ENCODE measurements at regions not wholly inside any gene's neighbourhood (a gene's known extent, or its start where the extent isn't known, plus 50 kb on each side); places are given as distances from the start of the nearest gene placed in this dataset.
"Not testable (repeated sequence)": the region's sequence is repeated elsewhere in the genome, so short reads cannot be mapped to it uniquely, and the experiment has no call there.

DNA sequence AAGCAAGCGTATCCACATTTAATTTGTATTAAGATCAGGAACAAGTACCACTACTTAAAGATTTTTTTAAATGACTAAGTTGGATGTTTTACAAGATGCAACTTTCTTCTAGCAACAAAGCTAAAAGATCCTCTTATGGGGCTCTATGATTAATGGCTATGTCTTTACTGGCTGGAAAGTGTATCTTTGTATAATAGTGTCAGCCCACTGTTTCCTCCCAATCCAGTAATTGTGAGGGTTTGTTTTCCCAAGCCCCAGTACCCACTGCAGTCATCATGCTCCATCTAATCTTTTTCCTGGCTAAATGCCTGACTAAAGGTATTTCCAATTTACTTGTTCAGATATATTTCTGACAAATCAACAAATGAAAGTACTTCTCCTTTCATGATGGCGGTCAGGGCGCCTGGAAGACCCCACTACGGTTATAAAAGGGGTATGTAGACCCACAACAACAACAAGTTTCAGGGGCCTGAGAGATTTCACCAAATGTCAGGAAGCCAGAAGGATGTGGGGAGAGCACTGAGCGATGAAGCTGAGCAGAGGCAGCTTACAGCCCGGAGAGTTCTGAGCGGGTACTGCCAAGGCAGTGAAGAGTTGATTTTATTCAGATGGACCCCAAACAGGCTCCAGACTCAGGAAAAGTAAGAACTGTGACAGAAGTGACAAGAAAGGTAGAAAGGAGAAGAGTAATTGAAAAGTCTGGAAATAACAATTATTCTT lies 222.6 kb upstream of the KLF14 start:
- Histone ChIP-seq H3K27me3 (ENCODE audit: control insufficient read depth, insufficient read depth, low read length) (no peaks in the 10 kb centered on the region), H3K4me3 (ENCODE audit: low read length) (no peak overlapping the region), H3K4me1 (ENCODE audit: control insufficient read depth, insufficient read depth, low read length) (no peaks in the 10 kb centered on the region), H3K27ac (ENCODE audit: low read depth, low read length) (no peak overlapping the region), H3K9ac (ENCODE audit: low read length) (no peak overlapping the region), H3K36me3 (ENCODE audit: control insufficient read depth, insufficient read depth, low read length) (peaks cover 2% of the 10 kb centered on the region)

DNA sequence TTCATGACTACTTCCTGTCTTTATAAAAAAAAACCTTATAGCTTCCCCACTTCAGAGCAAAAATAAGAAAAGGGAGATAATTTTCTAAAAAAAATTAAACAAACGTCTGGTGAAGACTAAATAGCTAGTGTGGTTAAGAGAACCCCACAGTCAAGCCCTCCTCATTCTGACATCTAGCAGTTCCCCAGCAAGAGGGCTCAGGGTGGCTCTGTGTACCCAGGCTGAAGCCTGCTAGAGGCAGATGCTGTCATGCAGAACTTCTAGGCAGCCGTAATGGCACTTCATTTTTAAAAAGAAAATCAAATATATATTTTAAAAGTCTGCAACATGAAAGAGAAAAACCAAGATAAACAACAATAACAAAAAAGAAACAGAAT lies 223.1 kb upstream of the KLF14 start:
- no peaks in the 10 kb centered on the region for H3K27me3 ChIP-seq (ENCODE audit: control insufficient read depth, insufficient read depth, low read length)
- no peak overlapping the region for H3K4me3 ChIP-seq (ENCODE audit: low read length)
- H3K9ac ChIP-seq (ENCODE audit: low read length) = no peak overlapping the region
- H3K4me1 ChIP-seq (ENCODE audit: control insufficient read depth, insufficient read depth, low read length) = no peaks in the 10 kb centered on the region
- H3K27ac ChIP-seq (ENCODE audit: low read depth, low read length) = no peak overlapping the region
- H3K36me3 ChIP-seq (ENCODE audit: control insufficient read depth, insufficient read depth, low read length) = peaks cover 2% of the 10 kb centered on the region

DNA sequence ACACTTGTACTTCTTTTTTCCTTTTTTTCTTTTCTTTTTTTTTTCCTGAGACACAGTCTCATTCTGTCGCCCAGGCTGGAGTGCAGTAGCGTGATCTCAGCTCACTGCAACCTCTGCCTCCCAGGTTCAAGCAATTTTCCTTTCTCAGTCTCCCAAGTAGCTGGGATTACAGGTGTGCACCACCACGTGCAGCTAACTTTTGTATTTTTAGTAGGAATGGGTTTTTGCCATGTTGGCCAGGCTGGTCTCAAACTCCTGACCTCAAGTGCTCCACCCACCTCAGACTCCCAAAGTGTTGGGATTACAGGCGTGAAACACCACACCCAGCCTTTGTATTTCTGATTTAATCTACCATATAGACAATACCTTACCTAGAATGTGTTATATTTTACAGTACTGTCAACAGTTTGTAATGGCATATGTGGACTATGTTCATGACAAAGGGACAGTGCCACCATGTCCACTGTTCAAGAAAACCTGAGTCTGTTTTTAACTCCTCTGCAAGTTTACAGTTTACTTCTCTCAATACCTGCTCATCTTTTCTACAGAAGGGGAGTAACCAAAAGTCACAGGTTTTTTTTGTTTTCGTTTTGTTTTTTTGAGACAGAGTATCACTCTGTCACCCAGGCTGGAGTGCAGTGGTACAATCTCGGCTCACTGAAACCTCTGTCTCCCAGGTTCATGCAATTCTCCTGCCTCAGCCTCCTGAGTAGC lies 223.9 kb upstream of the KLF14 start:
- H3K27me3 ChIP-seq (ENCODE audit: control insufficient read depth, insufficient read depth, low read length); H3K4me1 ChIP-seq (ENCODE audit: control insufficient read depth, insufficient read depth, low read length); H3K27ac ChIP-seq (ENCODE audit: low read depth, low read length); H3K4me3 ChIP-seq (ENCODE audit: low read length); H3K36me3 ChIP-seq (ENCODE audit: control insufficient read depth, insufficient read depth, low read length); H3K9ac ChIP-seq (ENCODE audit: low read length): not testable (repeated sequence)

DNA sequence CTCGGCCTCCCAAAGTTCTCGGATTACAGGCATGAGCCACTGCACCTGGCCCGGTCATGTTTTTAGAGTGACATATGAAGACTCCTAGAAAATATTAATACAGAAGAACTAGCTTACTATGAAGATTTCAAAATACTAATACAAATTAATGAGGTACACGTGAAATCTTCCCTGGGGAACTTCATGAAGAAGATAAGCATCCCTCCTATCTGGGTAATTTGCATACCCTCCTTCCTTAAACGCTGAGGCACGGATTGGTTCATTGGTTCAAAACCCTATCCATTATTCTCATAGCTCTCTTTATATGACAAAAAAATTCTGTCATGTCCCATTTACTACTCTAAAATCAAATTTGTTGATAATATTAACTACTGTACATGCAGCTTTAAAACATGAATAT lies 224.8 kb upstream of the KLF14 start:
- Histone ChIP-seq H3K36me3 (ENCODE audit: control insufficient read depth, insufficient read depth, low read length) (peaks cover 2% of the 10 kb centered on the region), H3K27me3 (ENCODE audit: control insufficient read depth, insufficient read depth, low read length) (no peaks in the 10 kb centered on the region), H3K27ac (ENCODE audit: low read depth, low read length) (no peak overlapping the region), H3K9ac (ENCODE audit: low read length) (no peak overlapping the region), H3K4me3 (ENCODE audit: low read length) (no peak overlapping the region), H3K4me1 (ENCODE audit: control insufficient read depth, insufficient read depth, low read length) (peaks cover 2% of the 10 kb centered on the region)

DNA sequence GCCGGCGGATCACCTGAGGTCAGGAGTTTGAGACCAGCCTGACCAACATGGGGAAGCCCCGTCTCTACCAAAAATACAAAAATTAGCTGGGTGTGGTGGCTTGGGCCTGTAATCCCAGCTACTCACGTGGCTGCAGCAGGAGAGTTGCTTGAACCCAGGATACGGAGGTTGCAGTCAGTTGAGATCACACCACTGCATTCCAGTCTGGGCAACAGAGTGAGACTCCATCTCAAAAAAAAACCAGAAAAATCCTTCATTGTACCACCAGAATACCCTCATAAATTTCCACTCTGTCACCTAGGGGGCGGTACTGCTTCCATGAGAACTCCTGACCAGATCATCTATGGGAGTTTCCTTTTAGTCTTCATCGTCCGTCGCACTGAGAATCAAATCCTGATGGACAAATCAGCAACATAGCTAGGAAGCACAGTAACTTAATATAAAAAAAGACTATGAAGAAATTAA lies 225.8 kb upstream of the KLF14 start:
- no peaks in the 10 kb centered on the region for H3K27me3 ChIP-seq (ENCODE audit: control insufficient read depth, insufficient read depth, low read length)
- no peak overlapping the region for H3K27ac ChIP-seq (ENCODE audit: low read depth, low read length)
- H3K4me3 ChIP-seq (ENCODE audit: low read length) = no peak overlapping the region
- peaks cover 2% of the 10 kb centered on the region for H3K36me3 ChIP-seq (ENCODE audit: control insufficient read depth, insufficient read depth, low read length)
- H3K9ac ChIP-seq (ENCODE audit: low read length) = no peak overlapping the region
- peaks cover 2% of the 10 kb centered on the region for H3K4me1 ChIP-seq (ENCODE audit: control insufficient read depth, insufficient read depth, low read length)

DNA sequence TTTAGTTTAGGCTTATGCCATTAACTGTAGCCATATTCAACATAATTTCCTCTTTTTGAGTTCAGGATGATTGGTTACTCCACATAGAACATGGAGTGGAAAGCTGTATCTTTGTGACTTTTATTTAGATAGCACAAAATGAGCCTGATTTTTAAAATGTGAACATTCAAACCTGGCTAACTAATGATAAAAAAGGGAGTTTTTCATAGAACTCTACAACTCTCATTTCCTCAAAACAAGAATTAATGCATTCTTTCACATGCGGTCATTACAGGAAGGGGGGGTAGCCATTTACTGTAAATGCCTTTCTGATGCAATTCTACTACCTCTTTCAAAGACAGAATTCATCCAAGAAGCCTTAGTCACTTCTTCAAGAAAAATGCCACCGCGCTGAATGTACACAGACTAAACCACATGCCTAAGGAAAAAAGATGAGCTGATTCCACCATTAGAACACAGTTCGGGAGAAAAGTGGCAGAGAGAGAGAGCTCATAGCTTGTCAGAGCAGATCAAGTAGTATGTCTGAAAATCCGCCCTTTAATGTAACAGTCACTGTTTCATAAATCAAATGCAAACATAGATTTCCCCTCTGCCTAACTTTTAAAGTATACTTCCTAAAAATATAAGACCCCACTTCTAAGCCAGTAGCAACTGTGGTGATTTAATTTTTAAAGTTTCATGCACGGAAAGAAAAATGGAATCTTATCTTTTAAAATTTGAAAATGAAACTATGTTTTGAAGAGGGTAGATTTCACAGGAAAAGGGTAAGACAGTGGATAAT lies 226.4 kb upstream of the KLF14 start:
- peaks cover 2% of the 10 kb centered on the region for H3K4me1 ChIP-seq (ENCODE audit: control insufficient read depth, insufficient read depth, low read length)
- H3K27me3 ChIP-seq (ENCODE audit: control insufficient read depth, insufficient read depth, low read length) = no peaks in the 10 kb centered on the region
- H3K4me3 ChIP-seq (ENCODE audit: low read length) = peak overlapping the region; percentile 44
- peaks cover 2% of the 10 kb centered on the region for H3K36me3 ChIP-seq (ENCODE audit: control insufficient read depth, insufficient read depth, low read length)
- no peak overlapping the region for H3K27ac ChIP-seq (ENCODE audit: low read depth, low read length)
- no peak overlapping the region for H3K9ac ChIP-seq (ENCODE audit: low read length)

DNA sequence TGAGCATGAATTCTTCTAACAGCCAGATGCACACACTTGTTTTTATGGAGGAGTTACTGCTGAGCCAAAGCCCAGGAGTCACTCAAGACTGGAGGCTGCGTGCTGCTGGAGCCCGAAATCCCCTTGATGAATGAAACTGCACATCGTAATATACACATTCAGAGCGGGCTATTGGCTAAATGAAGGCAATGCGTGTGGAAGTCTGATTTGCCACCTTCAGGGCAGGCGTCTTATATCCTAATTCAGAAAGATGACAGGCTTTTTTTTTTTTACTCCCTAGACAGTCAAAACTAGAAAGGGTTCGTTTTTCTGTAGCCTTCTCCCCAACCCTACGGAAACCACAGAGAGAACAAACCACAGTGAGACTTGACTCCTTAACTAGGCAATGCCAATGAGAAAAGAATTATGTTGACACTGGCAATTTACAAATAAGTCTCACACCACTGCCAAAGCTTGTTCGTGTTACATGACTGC lies 227.2 kb upstream of the KLF14 start:
- H3K27me3 ChIP-seq (ENCODE audit: control insufficient read depth, insufficient read depth, low read length) = no peaks in the 10 kb centered on the region
- no peak overlapping the region for H3K9ac ChIP-seq (ENCODE audit: low read length)
- H3K36me3 ChIP-seq (ENCODE audit: control insufficient read depth, insufficient read depth, low read length) = peaks cover 2% of the 10 kb centered on the region
- H3K4me1 ChIP-seq (ENCODE audit: control insufficient read depth, insufficient read depth, low read length) = peaks cover 2% of the 10 kb centered on the region
- H3K4me3 ChIP-seq (ENCODE audit: low read length) = peak overlapping the region; percentile 6
- no peak overlapping the region for H3K27ac ChIP-seq (ENCODE audit: low read depth, low read length)

DNA sequence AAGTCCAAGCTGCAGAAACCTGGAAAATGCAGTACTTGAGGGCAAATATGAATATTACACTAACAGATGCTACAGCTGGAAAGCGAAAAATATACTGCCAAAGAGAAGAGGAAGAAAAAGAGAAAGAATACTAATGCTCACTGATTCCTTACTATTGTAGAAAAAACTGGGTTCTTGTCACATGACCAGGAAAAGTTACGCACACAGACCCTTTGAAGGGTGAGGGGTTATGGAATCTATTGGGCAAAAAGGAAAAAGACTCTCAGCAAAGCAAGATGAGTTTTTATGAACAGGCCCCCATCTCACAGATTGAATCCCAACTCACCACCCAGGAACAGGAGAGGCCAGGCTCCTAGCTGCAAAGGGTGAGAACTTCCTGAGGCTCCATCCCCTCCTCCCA lies 228.1 kb upstream of the KLF14 start:
- Histone ChIP-seq H3K27ac (ENCODE audit: low read depth, low read length) (no peak overlapping the region), H3K4me1 (ENCODE audit: control insufficient read depth, insufficient read depth, low read length) (peaks cover 2% of the 10 kb centered on the region), H3K27me3 (ENCODE audit: control insufficient read depth, insufficient read depth, low read length) (no peaks in the 10 kb centered on the region), H3K4me3 (ENCODE audit: low read length) (no peak overlapping the region), H3K9ac (ENCODE audit: low read length) (no peak overlapping the region), H3K36me3 (ENCODE audit: control insufficient read depth, insufficient read depth, low read length) (peaks cover 2% of the 10 kb centered on the region)

DNA sequence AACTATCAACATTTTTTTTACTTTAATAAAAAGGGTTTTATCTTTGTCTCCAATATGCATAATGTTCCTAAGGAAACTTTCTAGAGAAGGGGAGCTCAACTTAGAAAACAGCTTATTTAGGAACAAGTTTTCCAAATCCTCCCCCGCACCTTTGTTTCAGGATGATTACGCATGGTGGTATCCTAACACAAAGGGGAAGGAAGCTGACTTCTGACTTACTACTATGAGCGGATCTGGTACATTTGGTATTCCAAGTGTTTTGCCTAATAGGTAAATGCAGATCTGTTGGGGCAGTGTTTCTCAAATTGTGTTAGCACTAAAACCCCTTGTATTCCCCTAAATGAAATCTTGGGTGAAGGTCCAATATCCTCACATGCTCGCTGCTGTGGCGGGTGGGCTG lies 229.3 kb upstream of the KLF14 start:
- Histone ChIP-seq H3K9ac (ENCODE audit: low read length) (no peak overlapping the region), H3K36me3 (ENCODE audit: control insufficient read depth, insufficient read depth, low read length) (peaks cover 2% of the 10 kb centered on the region), H3K4me3 (ENCODE audit: low read length) (no peak overlapping the region), H3K27ac (ENCODE audit: low read depth, low read length) (no peak overlapping the region), H3K4me1 (ENCODE audit: control insufficient read depth, insufficient read depth, low read length) (peaks cover 2% of the 10 kb centered on the region), H3K27me3 (ENCODE audit: control insufficient read depth, insufficient read depth, low read length) (no peaks in the 10 kb centered on the region)

DNA sequence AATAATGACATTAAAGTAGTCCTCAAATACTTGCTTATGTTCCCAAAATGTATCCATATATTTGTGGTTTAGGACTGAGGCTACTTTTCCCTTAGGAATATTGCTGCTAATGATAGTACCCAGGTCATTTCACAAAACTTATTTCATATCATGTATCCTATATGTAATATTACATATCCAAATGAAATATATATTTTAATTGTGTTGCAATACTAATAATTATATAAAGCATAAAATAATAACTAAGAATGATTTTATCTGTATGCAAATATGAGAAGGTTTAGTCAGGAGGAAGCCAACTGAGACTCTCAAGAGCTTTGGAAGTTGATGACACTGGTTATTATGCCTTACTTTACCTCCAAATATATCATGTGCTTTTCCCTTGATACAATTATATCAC lies 231.5 kb upstream of the KLF14 start:
- no peak overlapping the region for H3K27ac ChIP-seq (ENCODE audit: low read depth, low read length)
- H3K27me3 ChIP-seq (ENCODE audit: control insufficient read depth, insufficient read depth, low read length) = no peaks in the 10 kb centered on the region
- no peaks in the 10 kb centered on the region for H3K36me3 ChIP-seq (ENCODE audit: control insufficient read depth, insufficient read depth, low read length)
- H3K4me1 ChIP-seq (ENCODE audit: control insufficient read depth, insufficient read depth, low read length) = peaks cover 4% of the 10 kb centered on the region
- no peak overlapping the region for H3K4me3 ChIP-seq (ENCODE audit: low read length)
- H3K9ac ChIP-seq (ENCODE audit: low read length) = no peak overlapping the region

DNA sequence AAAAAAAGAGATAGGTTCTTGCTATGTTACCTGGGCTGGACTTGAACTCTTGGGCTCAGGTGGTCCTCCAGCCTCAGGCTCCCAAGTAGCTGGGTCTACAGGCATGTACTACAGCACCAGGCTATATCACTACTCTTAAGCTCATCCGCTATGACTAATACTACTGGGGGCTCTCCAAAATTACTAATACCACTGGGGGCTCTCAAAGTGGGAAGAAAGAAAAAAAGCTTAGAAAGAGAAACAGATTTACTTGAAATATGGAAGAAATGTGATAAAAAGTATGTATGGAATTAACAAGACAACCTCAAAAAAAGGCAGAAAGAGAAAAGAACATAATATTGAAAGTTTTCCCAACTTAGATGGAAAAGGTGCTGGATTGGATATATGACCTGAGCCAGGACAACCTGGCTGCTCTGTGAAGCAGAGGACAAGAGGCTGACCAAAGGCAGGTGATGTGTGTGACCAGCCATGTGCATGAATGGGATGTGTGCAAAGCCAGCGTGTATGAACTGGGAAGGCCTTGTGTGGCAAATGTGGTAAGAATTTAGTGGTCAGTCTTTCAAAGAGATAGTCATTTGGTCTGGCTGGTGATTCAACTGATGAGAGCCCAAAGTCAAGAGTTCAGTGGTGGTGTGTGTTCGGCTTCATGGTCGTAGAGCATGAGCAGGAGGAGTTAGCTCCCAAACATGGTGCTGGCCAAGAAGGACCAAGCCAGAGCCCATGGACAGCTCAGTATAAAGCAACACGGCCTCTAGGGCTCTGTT lies 232.4 kb upstream of the KLF14 start:
- peaks cover 7% of the 10 kb centered on the region for H3K4me1 ChIP-seq (ENCODE audit: control insufficient read depth, insufficient read depth, low read length)
- no peaks in the 10 kb centered on the region for H3K36me3 ChIP-seq (ENCODE audit: control insufficient read depth, insufficient read depth, low read length)
- no peaks in the 10 kb centered on the region for H3K27me3 ChIP-seq (ENCODE audit: control insufficient read depth, insufficient read depth, low read length)
- H3K4me3 ChIP-seq (ENCODE audit: low read length) = no peak overlapping the region
- H3K27ac ChIP-seq (ENCODE audit: low read depth, low read length) = no peak overlapping the region
- no peak overlapping the region for H3K9ac ChIP-seq (ENCODE audit: low read length)

DNA sequence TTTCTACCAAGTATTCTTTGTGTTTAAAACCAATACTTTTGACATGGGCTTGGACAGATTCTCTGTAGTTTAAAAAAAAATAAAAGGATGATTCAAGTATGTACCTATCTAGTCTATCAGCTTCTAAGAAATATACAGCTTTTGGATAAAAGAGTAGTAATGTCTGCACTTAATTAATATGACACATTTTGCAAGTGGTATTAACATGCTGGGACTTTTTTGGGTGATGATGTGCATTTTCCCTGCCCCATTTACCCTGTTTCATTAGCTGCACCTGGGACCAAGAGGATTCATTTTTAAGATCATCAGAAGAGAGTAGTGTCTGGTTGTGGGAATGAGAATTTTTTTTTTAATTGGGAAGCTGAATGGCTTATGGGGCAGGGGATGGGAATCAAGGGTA lies 236.2 kb upstream of the KLF14 start:
- no peak overlapping the region for H3K4me3 ChIP-seq (ENCODE audit: low read length)
- no peak overlapping the region for H3K9ac ChIP-seq (ENCODE audit: low read length)
- peaks cover 5% of the 10 kb centered on the region for H3K4me1 ChIP-seq (ENCODE audit: control insufficient read depth, insufficient read depth, low read length)
- peaks cover 2% of the 10 kb centered on the region for H3K36me3 ChIP-seq (ENCODE audit: control insufficient read depth, insufficient read depth, low read length)
- no peak overlapping the region for H3K27ac ChIP-seq (ENCODE audit: low read depth, low read length)
- H3K27me3 ChIP-seq (ENCODE audit: control insufficient read depth, insufficient read depth, low read length) = no peaks in the 10 kb centered on the region
